HepG2 (cell line): ENCODE measurements at regions not wholly inside any gene's neighbourhood (a gene's known extent, or its start where the extent isn't known, plus 50 kb on each side); places are given as distances from the start of the nearest gene placed in this dataset.

Source experiments
- ATAC-seq: fragments of 200-7000 bp; cut with Tn5 transposase; 3 replicates; pipeline ENCODE4 v1.9.1; 2020; ENCODE audit warnings: mild to moderate bottlenecking, moderate library complexity
- BruUV-seq: library from RNA; stranded (reverse); fragments of 400-500 nt; replicated peaks from 2 replicates; lab custom pipeline; 2021; lab: Mats Ljungman, UMichigan
- CTCF ChIA-PET: fragments of 300-600 bp; formaldehyde crosslinking; extraction: SDS; loops from one replicate; lab custom pipeline; 2021; ENCODE audit warnings: low total read pairs, inconsistent platforms, low intra/inter-chr PET ratio; lab: Yijun Ruan, JAX
- POLR2A ChIA-PET: fragments of 350-600 bp; sonication (Branson Sonifier 250); formaldehyde crosslinking; loops from one replicate; lab custom pipeline; 2020; ENCODE audit warnings: antibody characterized with exemption, inconsistent platforms; lab: Yijun Ruan, JAX
- DNase-seq: peaks from one replicate; pipeline ENCODE4 v3.0.0-alpha.2; 2015; ENCODE audit warnings: low spot score
- FAIRE-seq: peaks from 3 replicates; lab custom pipeline; 2011; peaks lifted over from hg19 to GRCh38; lab: Jason Lieb, UNC
- H2AFZ ChIP-seq: one replicate; pipeline ENCODE4 v1.6.1; 2011; ENCODE audit warnings: low read length, inconsistent platforms
- H3K27ac ChIP-seq: fragments of 300-600 bp; 3 replicates; pipeline ENCODE4 v1.8.0; 2011; ENCODE audit warnings: mixed run types, mild to moderate bottlenecking, mixed read lengths, low read length, inconsistent platforms; ENCODE audit not compliant: insufficient read depth; ENCODE audit errors: extremely low read length
- H3K27me3 ChIP-seq, 2 experiments: fragments of 200-600 bp in 1 of 2; 2 replicates in 1 of 2; 3 replicates in 1 of 2; pipeline versions ENCODE4 v1.6.0 to v1.8.0; 2011; ENCODE audit warnings: low read length in 2 of 2, mild to moderate bottlenecking in 2 of 2, moderate library complexity in 2 of 2, inconsistent platforms in 1 of 2; ENCODE audit not compliant: insufficient read depth in 2 of 2, control insufficient read depth in 1 of 2
- H3K36me3 ChIP-seq, 2 experiments: fragments of 200-600 bp in 1 of 2; replicated peaks in 1 of 2; 2 replicates in 1 of 2; 3 replicates in 1 of 2; pipeline versions ENCODE4 v1.5.1 to v1.8.0; 2011; ENCODE audit warnings: low read length in 2 of 2, inconsistent platforms in 1 of 2; ENCODE audit not compliant: insufficient read depth in 2 of 2, control insufficient read depth in 1 of 2
- H3K4me1 ChIP-seq: 2 replicates; pipeline ENCODE4 v1.5.1; 2012; ENCODE audit warnings: low read length, inconsistent platforms; ENCODE audit not compliant: insufficient read depth
- H3K4me2 ChIP-seq: 2 replicates; pipeline ENCODE4 v1.6.0; 2011; ENCODE audit warnings: low read depth, low read length, inconsistent platforms
- H3K4me3 ChIP-seq, 3 experiments: fragments of 200-600 bp in 1 of 3; sonication (generic), shearing (Covaris generic) in 1 of 3; replicated peaks in 1 of 3; 2 replicates each; pipeline ENCODE4 v1.5.1; 2011 to 2016; ENCODE audit warnings: low read length in 3 of 3, inconsistent platforms in 2 of 3, low read depth in 2 of 3, mild to moderate bottlenecking in 2 of 3, control low read depth in 1 of 3, mixed read lengths in 1 of 3; ENCODE audit not compliant: insufficient read depth in 1 of 3
- H3K79me2 ChIP-seq: one replicate; pipeline ENCODE4 v1.6.1; 2011; ENCODE audit warnings: low read length, inconsistent platforms; ENCODE audit not compliant: insufficient read depth
- H3K9ac ChIP-seq: 2 replicates; pipeline ENCODE4 v1.6.0; 2011; ENCODE audit warnings: mild to moderate bottlenecking, low read depth, low read length, inconsistent platforms; ENCODE audit not compliant: insufficient read depth
- H3K9me3 ChIP-seq: 2 replicates; pipeline ENCODE4 v1.5.1; 2012; ENCODE audit warnings: mild to moderate bottlenecking, low read length
- H4K20me1 ChIP-seq: 2 replicates; pipeline ENCODE4 v1.6.0; 2011; ENCODE audit warnings: inconsistent platforms, mild to moderate bottlenecking, low read length, moderate library complexity; ENCODE audit not compliant: insufficient read depth
- AKAP8 ChIP-seq: sonication (generic); formaldehyde crosslinking; IDR thresholded peaks from 2 replicates; pipeline ENCODE4 v1.5.1; 2020; ENCODE audit warnings: mild to moderate bottlenecking, missing genetic modification reagents
- ARNT2 ChIP-seq: sonication (generic); formaldehyde crosslinking; IDR thresholded peaks from 2 replicates; pipeline ENCODE4 v1.8.0; 2022; ENCODE audit warnings: mild to moderate bottlenecking, low read depth, missing genetic modification reagents, moderate library complexity
- ELF1 ChIP-seq: sonication (generic); formaldehyde crosslinking; IDR thresholded peaks from 2 replicates; pipeline ENCODE4 v1.4.0; 2020; ENCODE audit warnings: missing genetic modification reagents
- ERF ChIP-seq: IDR thresholded peaks from 2 replicates; pipeline ENCODE4 v1.6.1; 2018; ENCODE audit warnings: missing biosample characterization, missing genetic modification reagents
- GFI1 ChIP-seq: sonication (generic); formaldehyde crosslinking; IDR thresholded peaks from 2 replicates; pipeline ENCODE4 v1.5.0; 2020; ENCODE audit warnings: missing genetic modification reagents, mild to moderate bottlenecking, borderline replicate concordance
- HNF4A ChIP-seq: sonication (generic); formaldehyde crosslinking; IDR thresholded peaks from 2 replicates; pipeline ENCODE4 v1.4.0; 2020; ENCODE audit warnings: missing genetic modification reagents
- HNF4G ChIP-seq, 2 experiments: sonication (generic) in 1 of 2; formaldehyde crosslinking in 1 of 2; IDR thresholded peaks; 2 replicates each; pipeline versions ENCODE4 v1.4.0 to v1.6.1; 2011 to 2020; ENCODE audit warnings: borderline replicate concordance in 2 of 2, low read depth in 2 of 2, mild to moderate bottlenecking in 2 of 2, low read length in 1 of 2, missing genetic modification reagents in 1 of 2, moderate library complexity in 1 of 2
- NFIC ChIP-seq: IDR thresholded peaks from 2 replicates; pipeline ENCODE4 v1.6.1; 2012; ENCODE audit warnings: mild to moderate bottlenecking, low read length, inconsistent platforms
- POGZ ChIP-seq: sonication (generic); formaldehyde crosslinking; IDR thresholded peaks from 2 replicates; pipeline ENCODE4 v1.4.0; 2020; ENCODE audit warnings: mild to moderate bottlenecking, missing genetic modification reagents
- RBM39 ChIP-seq: fragments of 200-400 bp; formaldehyde crosslinking; IDR thresholded peaks from one replicate; pipeline ENCODE4 v1.6.1; 2018; ENCODE audit warnings: antibody characterized with exemption, mild to moderate bottlenecking, low read depth, low read length; ENCODE audit not compliant: poor library complexity, severe bottlenecking
- REPIN1 ChIP-seq: sonication (generic); formaldehyde crosslinking; IDR thresholded peaks from 2 replicates; pipeline ENCODE4 v1.8.0; 2022; ENCODE audit warnings: missing genetic modification reagents, low read depth, mild to moderate bottlenecking, borderline replicate concordance
- RNF2 ChIP-seq: fragments of 450-650 bp; conservative IDR thresholded peaks from 2 replicates; pipeline ENCODE4 v1.6.1; 2016; ENCODE audit warnings: low read depth
- SMAD3 ChIP-seq: sonication (generic); formaldehyde crosslinking; IDR thresholded peaks from 2 replicates; pipeline ENCODE4 v1.4.0; 2020; ENCODE audit warnings: missing genetic modification reagents
- SP140L ChIP-seq: sonication (generic); formaldehyde crosslinking; IDR thresholded peaks from 2 replicates; pipeline ENCODE4 v1.4.0; 2020; ENCODE audit warnings: missing genetic modification reagents, borderline replicate concordance
- SRF ChIP-seq: IDR thresholded peaks from 2 replicates; pipeline ENCODE4 v1.6.1; 2011; ENCODE audit warnings: mild to moderate bottlenecking, low read depth, low read length, moderate library complexity
- TFE3 ChIP-seq: IDR thresholded peaks from 2 replicates; pipeline ENCODE4 v1.6.1; 2016
- THAP7 ChIP-seq: sonication (generic); formaldehyde crosslinking; IDR thresholded peaks from 2 replicates; pipeline ENCODE4 v1.8.1; 2023; ENCODE audit warnings: mild to moderate bottlenecking, missing genetic modification reagents
- TP53 ChIP-seq: sonication (generic); formaldehyde crosslinking; conservative IDR thresholded peaks from 2 replicates; pipeline ENCODE4 v1.4.0; 2020; ENCODE audit warnings: missing genetic modification reagents
- ZFP36L2 ChIP-seq: sonication (generic); formaldehyde crosslinking; IDR thresholded peaks from 2 replicates; pipeline ENCODE4 v1.4.0; 2020; ENCODE audit warnings: missing genetic modification reagents
- ZMYM4 ChIP-seq: sonication (generic); formaldehyde crosslinking; IDR thresholded peaks from 2 replicates; pipeline ENCODE4 v1.8.1; 2023; ENCODE audit warnings: mild to moderate bottlenecking, missing genetic modification reagents
- ZNF225 ChIP-seq: sonication (generic); formaldehyde crosslinking; IDR thresholded peaks from 2 replicates; pipeline ENCODE4 v1.4.0; 2020; ENCODE audit warnings: mild to moderate bottlenecking, missing genetic modification reagents
- ZNF296 ChIP-seq: sonication (generic); formaldehyde crosslinking; conservative IDR thresholded peaks from 2 replicates; pipeline ENCODE4 v1.5.0; 2020; ENCODE audit warnings: mild to moderate bottlenecking, missing genetic modification reagents
- ZNF33B ChIP-seq: sonication (generic); formaldehyde crosslinking; IDR thresholded peaks from 2 replicates; pipeline ENCODE4 v1.5.1; 2020; ENCODE audit warnings: mild to moderate bottlenecking, missing genetic modification reagents
- ZNF431 ChIP-seq: sonication (generic); formaldehyde crosslinking; IDR thresholded peaks from 2 replicates; pipeline ENCODE4 v1.9.0; 2022; ENCODE audit warnings: missing genetic modification reagents, low read depth, mild to moderate bottlenecking, borderline replicate concordance
- ZNF496 ChIP-seq: sonication (generic); formaldehyde crosslinking; IDR thresholded peaks from 2 replicates; pipeline ENCODE4 v1.8.1; 2023; ENCODE audit warnings: mild to moderate bottlenecking, moderate library complexity, missing genetic modification reagents; ENCODE audit not compliant: insufficient replicate concordance
- ZNF678 ChIP-seq: sonication (generic); formaldehyde crosslinking; IDR thresholded peaks from 2 replicates; pipeline ENCODE4 v1.4.0; 2020; ENCODE audit warnings: mild to moderate bottlenecking, missing genetic modification reagents
- ZNF766 ChIP-seq: sonication (generic); formaldehyde crosslinking; IDR thresholded peaks from 2 replicates; pipeline ENCODE4 v1.5.0; 2020; ENCODE audit warnings: missing genetic modification reagents, borderline replicate concordance
- WGBS: methylation state at CpG from one replicate; pipeline ENCODE4 v1.1.6; 2017; ENCODE audit warnings: low lambda C conversion rate; 5-methylcytosine and 5-hydroxymethylcytosine counted together
- in situ Hi-C: cut with HindIII; loops from 2 replicates; pipeline ENCODE4 v1.10.0; 2017; ENCODE audit warnings: low pct_unique_long_range_greater_than_20kb; ENCODE audit not compliant: extremely low pct_ligation_motif_present
- intact Hi-C: fragments of 100-400 bp; cut with micrococcal nuclease; formaldehyde crosslinking; loops from one replicate; pipeline ENCODE4 v1.10.0; 2022; ENCODE audit not compliant: unreplicated experiment

GRCh38 chr5:53766673-53767072, 206.2 kb downstream of the NDUFS4 start:
- intact Hi-C loops (no loop called here), in situ Hi-C loops (no loop called here)
- Histone ChIP-seq H4K20me1 (no peaks in the 10 kb centered on the region), H3K4me3 (no peak overlapping the region), H3K9me3 (no peaks in the 10 kb centered on the region), H3K4me1 (peaks cover 10% of the 10 kb centered on the region), H3K27me3 (no peaks in the 10 kb centered on the region), H3K4me2 (no peak overlapping the region), H3K79me2 (no peaks in the 10 kb centered on the region), H3K27ac (no peak overlapping the region), H3K9ac (no peak overlapping the region), H3K36me3 (no peaks in the 10 kb centered on the region), H2AFZ (no peak overlapping the region)
- FAIRE-seq (peak; percentile 8), DNase-seq (peak; percentile 6), ATAC-seq (peak; percentile 82)
- WGBS: 4% methylated on average over 2 of the region's 2 CpGs
- no TSS peak for BruUV-seq
- CTCF ChIA-PET: no interaction called here
- POLR2A ChIA-PET: no interaction called here
- TF ChIP-seq SRF (no peak), ZNF431 (no peak), HNF4G (IDR thresholded peaks at IDR 0.05; ENCODE audit: borderline replicate concordance, low read depth, low read length) (0 out of 2 replicates have a peak, but pooled peaks have one; percentile 30), HNF4G (CRISPR knock-in tag; IDR thresholded peaks at IDR 0.05; ENCODE audit: borderline replicate concordance, low read depth) (no peak), AKAP8 (CRISPR knock-in tag) (no peak), ZNF296 (CRISPR knock-in tag) (no peak), RNF2 (no peak), HNF4A (CRISPR knock-in tag) (peak; percentile 76), ZNF225 (CRISPR knock-in tag) (no peak), ERF (no peak), REPIN1 (CRISPR knock-in tag) (no peak), GFI1 (CRISPR knock-in tag) (no peak), ZNF496 (no peak), SP140L (no peak), THAP7 (CRISPR knock-in tag) (no peak), ELF1 (CRISPR knock-in tag) (no peak), ARNT2 (no peak), TP53 (CRISPR knock-in tag) (no peak), NFIC (no peak), ZNF33B (no peak), RBM39 (no peak), ZNF678 (CRISPR knock-in tag) (no peak), SMAD3 (no peak), TFE3 (CRISPR knock-in tag) (0 out of 2 replicates have a peak, but pooled peaks have one; percentile 48), ZMYM4 (peak; percentile 58), ZNF766 (CRISPR knock-in tag) (no peak), POGZ (0 out of 2 replicates have a peak, but pooled peaks have one; percentile 19), ZFP36L2 (CRISPR knock-in tag) (no peak)
